H9 (cell line): ENCODE measurements at regions not wholly inside any gene's neighbourhood (a gene's known extent, or its start where the extent isn't known, plus 50 kb on each side); places are given as distances from the start of the nearest gene placed in this dataset.

Experiments
- DNase-seq: peaks from one replicate; pipeline ENCODE4 v3.0.0-alpha.2; 2017
- H2AFZ ChIP-seq: one replicate; pipeline ENCODE4 v1.6.1; 2013; ENCODE audit warnings: mild to moderate bottlenecking, low read length, control low read depth, moderate library complexity
- H2AK5ac ChIP-seq: 2 replicates; pipeline ENCODE4 v1.6.1; 2013; ENCODE audit warnings: low read length, control low read depth, mixed read lengths; ENCODE audit not compliant: insufficient read length
- H2BK120ac ChIP-seq: one replicate; pipeline ENCODE4 v1.6.1; 2013; ENCODE audit warnings: low read depth, mild to moderate bottlenecking, low read length, control low read depth, inconsistent platforms; ENCODE audit not compliant: poor library complexity, severe bottlenecking
- H2BK12ac ChIP-seq: 2 replicates; pipeline ENCODE4 v1.6.1; 2013; ENCODE audit warnings: low read length, control low read depth, mixed read lengths, low read depth; ENCODE audit not compliant: insufficient read length
- H2BK15ac ChIP-seq: 2 replicates; pipeline ENCODE4 v1.6.1; 2013; ENCODE audit warnings: low read depth, low read length, control low read depth
- H2BK20ac ChIP-seq: one replicate; pipeline ENCODE4 v1.6.1; 2013; ENCODE audit warnings: low read depth, mild to moderate bottlenecking, low read length, control low read depth, inconsistent platforms; ENCODE audit not compliant: poor library complexity, severe bottlenecking
- H2BK5ac ChIP-seq: 2 replicates; pipeline ENCODE4 v1.6.1; 2013; ENCODE audit warnings: low read length, control low read depth, mixed read lengths; ENCODE audit not compliant: insufficient read length
- H3K14ac ChIP-seq: 2 replicates; pipeline ENCODE4 v1.6.1; 2013; ENCODE audit warnings: low read length, control low read depth; ENCODE audit not compliant: insufficient read depth
- H3K18ac ChIP-seq: 2 replicates; pipeline ENCODE4 v1.6.1; 2013; ENCODE audit warnings: low read depth, mild to moderate bottlenecking, mixed read lengths, low read length, control low read depth; ENCODE audit not compliant: insufficient read length
- H3K23ac ChIP-seq: 2 replicates; pipeline ENCODE4 v1.6.1; 2013; ENCODE audit warnings: low read length, control low read depth, mixed read lengths, low read depth; ENCODE audit not compliant: insufficient read length
- H3K23me2 ChIP-seq: 2 replicates; pipeline ENCODE4 v1.6.1; 2013; ENCODE audit warnings: low read depth, mild to moderate bottlenecking, mixed read lengths, low read length, control low read depth; ENCODE audit not compliant: insufficient read length, poor library complexity, severe bottlenecking
- H3K27ac ChIP-seq: 2 replicates; pipeline ENCODE4 v1.5.1; 2013; ENCODE audit warnings: low read length, control low read depth, mixed read lengths, low read depth; ENCODE audit not compliant: insufficient read length
- H3K27me3 ChIP-seq: 2 replicates; pipeline ENCODE4 v1.6.1; 2013; ENCODE audit warnings: low read length, control low read depth, inconsistent platforms; ENCODE audit not compliant: insufficient read depth
- H3K4ac ChIP-seq: 2 replicates; pipeline ENCODE4 v1.6.1; 2013; ENCODE audit warnings: low read depth, mild to moderate bottlenecking, control low read depth, inconsistent platforms, low read length, moderate library complexity
- H3K4me1 ChIP-seq: 2 replicates; pipeline ENCODE4 v1.6.1; 2013; ENCODE audit warnings: low read length, control low read depth, inconsistent platforms; ENCODE audit not compliant: insufficient read depth
- H3K4me2 ChIP-seq: 2 replicates; pipeline ENCODE4 v1.6.1; 2013; ENCODE audit warnings: low read length, control low read depth, mixed read lengths; ENCODE audit not compliant: insufficient read length, insufficient read depth
- H3K56ac ChIP-seq: 2 replicates; pipeline ENCODE4 v1.6.1; 2013; ENCODE audit warnings: low read depth, mild to moderate bottlenecking, mixed read lengths, low read length, control low read depth; ENCODE audit not compliant: insufficient read length
- H3K79me1 ChIP-seq: 2 replicates; pipeline ENCODE4 v1.6.1; 2013; ENCODE audit warnings: low read depth, mild to moderate bottlenecking, moderate library complexity, low read length, control low read depth, inconsistent platforms; ENCODE audit not compliant: insufficient read depth, poor library complexity, severe bottlenecking
- H3K79me2 ChIP-seq: 2 replicates; pipeline ENCODE4 v1.6.1; 2013; ENCODE audit warnings: low read length, control low read depth, inconsistent platforms; ENCODE audit not compliant: insufficient read depth
- H3K9ac ChIP-seq: 2 replicates; pipeline ENCODE4 v1.6.1; 2013; ENCODE audit warnings: low read length, control low read depth, mixed read lengths; ENCODE audit not compliant: insufficient read length; ENCODE audit errors: extremely low read depth
- H3K9me3 ChIP-seq: one replicate; pipeline ENCODE4 v1.6.1; 2013; ENCODE audit warnings: low read depth, low read length, inconsistent platforms; ENCODE audit not compliant: control insufficient read depth
- H3T11ph ChIP-seq: one replicate; pipeline ENCODE4 v1.6.1; 2013; ENCODE audit warnings: mild to moderate bottlenecking, low read length, control low read depth, inconsistent platforms
- H4K20me1 ChIP-seq: one replicate; pipeline ENCODE4 v1.6.1; 2013; ENCODE audit not compliant: control insufficient read depth, insufficient read length, insufficient read depth
- H4K5ac ChIP-seq: 2 replicates; pipeline ENCODE4 v1.6.1; 2013; ENCODE audit warnings: low read depth, mild to moderate bottlenecking, mixed read lengths, low read length, control low read depth; ENCODE audit not compliant: insufficient read length
- H4K8ac ChIP-seq: replicated peaks from 2 replicates; pipeline ENCODE4 v1.6.1; 2013; ENCODE audit warnings: low read length, control low read depth, mixed read lengths, low read depth; ENCODE audit not compliant: insufficient read length
- H4K91ac ChIP-seq: 2 replicates; pipeline ENCODE4 v1.6.1; 2013; ENCODE audit warnings: low read depth, mild to moderate bottlenecking, moderate library complexity, mixed read lengths, low read length, control low read depth; ENCODE audit not compliant: insufficient read length
- H3K27ac Mint-ChIP-seq, 3 experiments: 2 replicates in 2 of 3; 3 replicates in 1 of 3; pipeline ENCODE4 v1.8.0; 2020 to 2021; ENCODE audit warnings: mixed read lengths in 3 of 3, mild to moderate bottlenecking in 1 of 3, moderate library complexity in 1 of 3
- H3K27me3 Mint-ChIP-seq: 2 replicates; pipeline ENCODE4 v1.8.0; 2021; ENCODE audit warnings: low read depth, mild to moderate bottlenecking, moderate library complexity, mixed read lengths
- H3K36me3 Mint-ChIP-seq, 3 experiments: 2 replicates in 2 of 3; 3 replicates in 1 of 3; pipeline ENCODE4 v1.8.0; 2020 to 2021; ENCODE audit warnings: low read depth in 3 of 3, mixed read lengths in 3 of 3; ENCODE audit not compliant: insufficient read depth in 1 of 3
- H3K4me1 Mint-ChIP-seq, 2 experiments: 2 replicates each; pipeline ENCODE4 v1.8.0; 2020; ENCODE audit warnings: mixed read lengths in 2 of 2
- H3K4me3 Mint-ChIP-seq, 2 experiments: 2 replicates in 1 of 2; 3 replicates in 1 of 2; pipeline ENCODE4 v1.8.0; 2020 to 2021; ENCODE audit warnings: mild to moderate bottlenecking in 2 of 2, mixed read lengths in 2 of 2, moderate library complexity in 1 of 2
- H3K9me3 Mint-ChIP-seq, 2 experiments: 2 replicates in 1 of 2; 3 replicates in 1 of 2; pipeline ENCODE4 v1.8.0; 2020; ENCODE audit warnings: mild to moderate bottlenecking in 2 of 2, mixed read lengths in 2 of 2, moderate library complexity in 1 of 2
- CTCF ChIP-seq: fragments of 200-600 bp; sonication (generic); conservative IDR thresholded peaks from 3 replicates; pipeline ENCODE4 v1.8.0; 2021; ENCODE audit warnings: antibody characterized with exemption, mild to moderate bottlenecking
- WGBS: extraction: QIAGEN DNeasy Blood & Tissue Kit; methylation state at CpG from one replicate; pipeline ENCODE4 v1.1.7; 2013; ENCODE audit warnings: missing lambda C conversion rate, low lambda C conversion rate, mixed read lengths; ENCODE audit not compliant: insufficient read length; ENCODE audit errors: extremely low coverage; 5-methylcytosine and 5-hydroxymethylcytosine counted together

GRCh38 chr19:32122258-32122657, 223.2 kb upstream of the ZNF507 start:
- no peak overlapping the region for H3K4ac ChIP-seq
- no peak overlapping the region for H2BK5ac ChIP-seq
- H2BK12ac ChIP-seq = no peak overlapping the region
- H2BK120ac ChIP-seq = no peak overlapping the region
- H4K20me1 ChIP-seq = no peaks in the 10 kb centered on the region
- no peaks in the 10 kb centered on the region for H3K27me3 ChIP-seq
- Mint-ChIP-seq H3K4me3 (no peak overlapping the region), H3K27me3 (peaks cover 2% of the 10 kb centered on the region), H3K4me1 (peaks cover 6 to 9% of the 10 kb centered on the region in 2 experiments; a peak in 3 of 4 replicates), H3K36me3 (peaks cover 0 to 16% (median under 1%) of the 10 kb centered on the region in 3 experiments; a peak in 3 of 7 replicates), H3K27ac (no peak overlapping the region), H3K9me3 (peaks cover 12 to 15% of the 10 kb centered on the region in 2 experiments)
- TF ChIP-seq CTCF = no peak
- no peak overlapping the region for H2BK15ac ChIP-seq
- H3K27ac ChIP-seq = no peak overlapping the region
- no peak overlapping the region for H3K23ac ChIP-seq
- H3K79me2 ChIP-seq = no peaks in the 10 kb centered on the region
- H4K91ac ChIP-seq = no peak overlapping the region
- no peaks in the 10 kb centered on the region for H3K4me1 ChIP-seq
- no peak overlapping the region for H3K18ac ChIP-seq
- H2AFZ ChIP-seq = no peak overlapping the region
- H3T11ph ChIP-seq = no peak overlapping the region
- no peak overlapping the region for H3K56ac ChIP-seq
- no peak overlapping the region for H3K14ac ChIP-seq
- H3K79me1 ChIP-seq = no peaks in the 10 kb centered on the region
- H3K4me2 ChIP-seq = no peak overlapping the region
- H2BK20ac ChIP-seq = no peak overlapping the region
- no peak overlapping the region for H4K5ac ChIP-seq
- no peak for DNase-seq
- no peaks in the 10 kb centered on the region for H3K9me3 ChIP-seq
- no peak overlapping the region for H3K9ac ChIP-seq
- no peak overlapping the region for H4K8ac ChIP-seq
- H2AK5ac ChIP-seq = no peak overlapping the region
- no peaks in the 10 kb centered on the region for H3K23me2 ChIP-seq
- no CpG with 5 or more reads among the region's 4 CpGs for WGBS
